ENCODE measurements at regions not wholly inside any gene's neighbourhood (a gene's known extent, or its start where the extent isn't known, plus 50 kb on each side); places are given as distances from the start of the nearest gene placed in this dataset.

- TF ChIP-seq POLR2A (IDR thresholded peaks at IDR 0.05), result no peak
- TF ChIP-seq, protein P1, sequence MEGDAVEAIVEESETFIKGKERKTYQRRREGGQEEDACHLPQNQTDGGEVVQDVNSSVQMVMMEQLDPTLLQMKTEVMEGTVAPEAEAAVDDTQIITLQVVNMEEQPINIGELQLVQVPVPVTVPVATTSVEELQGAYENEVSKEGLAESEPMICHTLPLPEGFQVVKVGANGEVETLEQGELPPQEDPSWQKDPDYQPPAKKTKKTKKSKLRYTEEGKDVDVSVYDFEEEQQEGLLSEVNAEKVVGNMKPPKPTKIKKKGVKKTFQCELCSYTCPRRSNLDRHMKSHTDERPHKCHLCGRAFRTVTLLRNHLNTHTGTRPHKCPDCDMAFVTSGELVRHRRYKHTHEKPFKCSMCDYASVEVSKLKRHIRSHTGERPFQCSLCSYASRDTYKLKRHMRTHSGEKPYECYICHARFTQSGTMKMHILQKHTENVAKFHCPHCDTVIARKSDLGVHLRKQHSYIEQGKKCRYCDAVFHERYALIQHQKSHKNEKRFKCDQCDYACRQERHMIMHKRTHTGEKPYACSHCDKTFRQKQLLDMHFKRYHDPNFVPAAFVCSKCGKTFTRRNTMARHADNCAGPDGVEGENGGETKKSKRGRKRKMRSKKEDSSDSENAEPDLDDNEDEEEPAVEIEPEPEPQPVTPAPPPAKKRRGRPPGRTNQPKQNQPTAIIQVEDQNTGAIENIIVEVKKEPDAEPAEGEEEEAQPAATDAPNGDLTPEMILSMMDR (IDR thresholded peaks at IDR 0.05), result no peak
Measured at GRCh38 chr3:86733257-86733656, 257.7 kb downstream of the VGLL3 start.

All from lower leg skin (tissue), 3 donors.